ENCODE measurements at regions not wholly inside any gene's neighbourhood (a gene's known extent, or its start where the extent isn't known, plus 50 kb on each side); places are given as distances from the start of the nearest gene placed in this dataset.

DNA sequence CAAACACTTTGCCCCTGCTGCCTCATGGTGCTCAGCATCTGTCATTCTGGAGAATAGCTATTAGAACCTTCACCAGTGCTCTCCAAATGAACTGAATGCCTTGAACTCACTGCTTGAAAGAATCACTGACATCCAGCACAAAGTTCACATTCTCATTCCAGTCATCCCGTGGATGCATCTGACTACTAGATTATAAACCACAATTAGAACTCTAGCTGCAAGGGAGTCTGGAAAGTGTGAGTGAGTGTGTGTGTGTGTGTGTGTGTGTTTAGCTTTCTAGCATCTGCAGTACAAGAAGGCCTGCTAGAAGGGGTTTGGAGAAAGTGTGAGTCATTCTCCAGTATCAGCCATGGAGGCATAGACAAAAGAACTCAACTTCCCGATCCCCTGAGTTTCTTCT lies 71.3 kb upstream of the DYNLT3 start (continued):
- TF ChIP-seq, protein P1, sequence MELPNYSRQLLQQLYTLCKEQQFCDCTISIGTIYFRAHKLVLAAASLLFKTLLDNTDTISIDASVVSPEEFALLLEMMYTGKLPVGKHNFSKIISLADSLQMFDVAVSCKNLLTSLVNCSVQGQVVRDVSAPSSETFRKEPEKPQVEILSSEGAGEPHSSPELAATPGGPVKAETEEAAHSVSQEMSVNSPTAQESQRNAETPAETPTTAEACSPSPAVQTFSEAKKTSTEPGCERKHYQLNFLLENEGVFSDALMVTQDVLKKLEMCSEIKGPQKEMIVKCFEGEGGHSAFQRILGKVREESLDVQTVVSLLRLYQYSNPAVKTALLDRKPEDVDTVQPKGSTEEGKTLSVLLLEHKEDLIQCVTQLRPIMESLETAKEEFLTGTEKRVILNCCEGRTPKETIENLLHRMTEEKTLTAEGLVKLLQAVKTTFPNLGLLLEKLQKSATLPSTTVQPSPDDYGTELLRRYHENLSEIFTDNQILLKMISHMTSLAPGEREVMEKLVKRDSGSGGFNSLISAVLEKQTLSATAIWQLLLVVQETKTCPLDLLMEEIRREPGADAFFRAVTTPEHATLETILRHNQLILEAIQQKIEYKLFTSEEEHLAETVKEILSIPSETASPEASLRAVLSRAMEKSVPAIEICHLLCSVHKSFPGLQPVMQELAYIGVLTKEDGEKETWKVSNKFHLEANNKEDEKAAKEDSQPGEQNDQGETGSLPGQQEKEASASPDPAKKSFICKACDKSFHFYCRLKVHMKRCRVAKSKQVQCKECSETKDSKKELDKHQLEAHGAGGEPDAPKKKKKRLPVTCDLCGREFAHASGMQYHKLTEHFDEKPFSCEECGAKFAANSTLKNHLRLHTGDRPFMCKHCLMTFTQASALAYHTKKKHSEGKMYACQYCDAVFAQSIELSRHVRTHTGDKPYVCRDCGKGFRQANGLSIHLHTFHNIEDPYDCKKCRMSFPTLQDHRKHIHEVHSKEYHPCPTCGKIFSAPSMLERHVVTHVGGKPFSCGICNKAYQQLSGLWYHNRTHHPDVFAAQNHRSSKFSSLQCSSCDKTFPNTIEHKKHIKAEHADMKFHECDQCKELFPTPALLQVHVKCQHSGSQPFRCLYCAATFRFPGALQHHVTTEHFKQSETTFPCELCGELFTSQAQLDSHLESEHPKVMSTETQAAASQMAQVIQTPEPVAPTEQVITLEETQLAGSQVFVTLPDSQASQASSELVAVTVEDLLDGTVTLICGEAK (IDR thresholded peaks at IDR 0.05; ENCODE audit: borderline replicate concordance): no peak
- TF ChIP-seq PAX5 (IDR thresholded peaks at IDR 0.05; ENCODE audit: borderline replicate concordance, low read depth, low read length) (no peak), MTA2 (IDR thresholded peaks at IDR 0.05; ENCODE audit: low read depth) (no peak), ZNF622 (IDR thresholded peaks at IDR 0.05) (no peak), SMC3 (IDR thresholded peaks at IDR 0.05; ENCODE audit: borderline replicate concordance, low read length) (no peak), PAX8 (IDR thresholded peaks at IDR 0.05) (no peak)
- TF ChIP-seq, protein P2, sequence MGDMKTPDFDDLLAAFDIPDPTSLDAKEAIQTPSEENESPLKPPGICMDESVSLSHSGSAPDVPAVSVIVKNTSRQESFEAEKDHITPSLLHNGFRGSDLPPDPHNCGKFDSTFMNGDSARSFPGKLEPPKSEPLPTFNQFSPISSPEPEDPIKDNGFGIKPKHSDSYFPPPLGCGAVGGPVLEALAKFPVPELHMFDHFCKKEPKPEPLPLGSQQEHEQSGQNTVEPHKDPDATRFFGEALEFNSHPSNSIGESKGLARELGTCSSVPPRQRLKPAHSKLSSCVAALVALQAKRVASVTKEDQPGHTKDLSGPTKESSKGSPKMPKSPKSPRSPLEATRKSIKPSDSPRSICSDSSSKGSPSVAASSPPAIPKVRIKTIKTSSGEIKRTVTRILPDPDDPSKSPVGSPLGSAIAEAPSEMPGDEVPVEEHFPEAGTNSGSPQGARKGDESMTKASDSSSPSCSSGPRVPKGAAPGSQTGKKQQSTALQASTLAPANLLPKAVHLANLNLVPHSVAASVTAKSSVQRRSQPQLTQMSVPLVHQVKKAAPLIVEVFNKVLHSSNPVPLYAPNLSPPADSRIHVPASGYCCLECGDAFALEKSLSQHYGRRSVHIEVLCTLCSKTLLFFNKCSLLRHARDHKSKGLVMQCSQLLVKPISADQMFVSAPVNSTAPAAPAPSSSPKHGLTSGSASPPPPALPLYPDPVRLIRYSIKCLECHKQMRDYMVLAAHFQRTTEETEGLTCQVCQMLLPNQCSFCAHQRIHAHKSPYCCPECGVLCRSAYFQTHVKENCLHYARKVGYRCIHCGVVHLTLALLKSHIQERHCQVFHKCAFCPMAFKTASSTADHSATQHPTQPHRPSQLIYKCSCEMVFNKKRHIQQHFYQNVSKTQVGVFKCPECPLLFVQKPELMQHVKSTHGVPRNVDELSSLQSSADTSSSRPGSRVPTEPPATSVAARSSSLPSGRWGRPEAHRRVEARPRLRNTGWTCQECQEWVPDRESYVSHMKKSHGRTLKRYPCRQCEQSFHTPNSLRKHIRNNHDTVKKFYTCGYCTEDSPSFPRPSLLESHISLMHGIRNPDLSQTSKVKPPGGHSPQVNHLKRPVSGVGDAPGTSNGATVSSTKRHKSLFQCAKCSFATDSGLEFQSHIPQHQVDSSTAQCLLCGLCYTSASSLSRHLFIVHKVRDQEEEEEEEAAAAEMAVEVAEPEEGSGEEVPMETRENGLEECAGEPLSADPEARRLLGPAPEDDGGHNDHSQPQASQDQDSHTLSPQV (IDR thresholded peaks at IDR 0.05): no peak

Data from GM12878 (cell line).